Embryonic facial prominence (tissue), 1 donor: ENCODE measurements at regions not wholly inside any gene's neighbourhood (a gene's known extent, or its start where the extent isn't known, plus 50 kb on each side); places are given as distances from the start of the nearest gene placed in this dataset.

ENCODE experiments used
- DNase-seq: peaks from one replicate; pipeline ENCODE4 v3.0.0-alpha.2; 2016; ENCODE audit errors: extremely low spot score

DNA sequence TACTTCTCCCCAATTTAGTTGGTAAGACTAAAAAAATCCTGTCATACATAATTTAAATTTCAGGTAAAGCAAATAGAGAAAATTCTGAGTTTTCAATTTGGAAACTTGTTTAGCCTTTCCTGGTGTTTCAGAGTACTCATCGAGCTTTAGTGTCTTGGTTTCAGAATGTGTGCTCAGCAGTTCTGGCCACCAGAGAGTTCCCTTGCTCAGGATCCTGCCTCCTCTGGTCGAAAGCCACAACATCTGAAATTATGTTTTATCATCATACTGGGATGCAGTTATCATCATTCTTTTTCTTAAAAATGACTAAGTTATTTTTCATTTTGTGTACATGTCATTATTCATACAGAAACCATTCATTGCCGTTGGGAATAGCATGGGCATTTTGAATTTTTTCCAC, 263.2 kb upstream of the SPRY2 start:
- DNase-seq: no peak

DNA sequence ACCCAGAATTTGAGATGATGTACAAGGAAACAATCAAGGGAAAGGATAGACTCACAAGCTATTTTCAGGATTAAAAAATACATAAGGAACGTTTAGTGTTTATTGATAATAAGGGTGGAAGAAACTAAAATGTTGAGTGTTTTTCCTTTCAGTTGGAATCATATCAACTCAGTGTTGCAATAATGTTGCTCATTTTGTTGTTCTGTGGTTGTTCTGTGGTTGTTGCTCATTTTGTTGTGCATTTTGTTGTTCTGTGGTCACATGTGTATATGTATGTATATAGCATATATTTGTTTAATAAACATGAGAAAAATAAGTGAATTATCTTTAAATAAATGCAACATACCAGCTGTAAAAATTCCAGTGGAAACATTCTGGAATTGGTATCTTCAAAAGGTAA, 262.4 kb upstream of the SPRY2 start:
- no peak for DNase-seq

DNA sequence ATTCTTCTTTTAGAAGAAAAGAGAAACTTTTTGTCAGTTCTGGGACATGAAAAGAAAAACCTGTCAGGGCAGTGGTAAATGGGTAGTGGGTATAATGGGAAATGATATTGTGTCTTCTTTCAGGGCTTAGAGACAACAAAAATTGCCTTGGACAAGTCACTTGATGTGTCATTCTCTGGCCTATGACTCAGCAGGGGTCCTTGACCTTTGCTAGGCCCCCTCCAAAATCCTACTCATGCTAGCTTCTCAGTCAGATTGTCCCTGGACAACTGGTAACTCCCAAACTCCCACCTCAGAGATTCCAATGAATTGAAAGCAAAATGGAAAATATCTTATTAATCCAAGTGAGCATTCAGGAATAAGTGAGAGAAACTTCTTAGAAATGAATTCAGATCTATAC, 258.8 kb upstream of the SPRY2 start:
- no peak for DNase-seq

GRCh38 chr13:80598189-80598588, 257.3 kb upstream of the SPRY2 start:
- DNase-seq: no peak

- DNase-seq: no peak
Observed at GRCh38 chr13:80591976-80592740, 251.2 kb upstream of the SPRY2 start.

GRCh38 chr13:80590551-80590950, 249.6 kb upstream of the SPRY2 start:
- no peak for DNase-seq

GRCh38 chr13:80586356-80586755, 245.4 kb upstream of the SPRY2 start:
- DNase-seq: no peak

DNA sequence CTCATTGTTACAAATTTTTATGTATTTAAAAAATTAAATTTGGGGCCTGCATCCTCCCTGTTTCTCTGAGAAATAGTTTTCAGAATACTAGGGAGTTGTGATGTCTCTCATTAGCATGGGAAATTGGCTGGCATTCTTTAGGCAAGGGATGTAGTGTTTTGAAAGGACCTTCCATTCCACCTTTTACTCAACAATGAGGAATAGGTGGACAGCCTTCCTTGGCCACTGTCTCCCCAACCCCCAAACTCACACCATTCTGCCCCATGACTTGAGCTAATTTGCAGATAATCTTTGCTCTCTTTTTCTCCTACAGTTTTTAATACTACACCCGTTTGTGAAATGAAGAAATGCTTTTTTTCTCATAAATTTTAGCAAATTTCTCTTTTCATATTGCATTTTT, 244.6 kb upstream of the SPRY2 start:
- no peak for DNase-seq

DNA sequence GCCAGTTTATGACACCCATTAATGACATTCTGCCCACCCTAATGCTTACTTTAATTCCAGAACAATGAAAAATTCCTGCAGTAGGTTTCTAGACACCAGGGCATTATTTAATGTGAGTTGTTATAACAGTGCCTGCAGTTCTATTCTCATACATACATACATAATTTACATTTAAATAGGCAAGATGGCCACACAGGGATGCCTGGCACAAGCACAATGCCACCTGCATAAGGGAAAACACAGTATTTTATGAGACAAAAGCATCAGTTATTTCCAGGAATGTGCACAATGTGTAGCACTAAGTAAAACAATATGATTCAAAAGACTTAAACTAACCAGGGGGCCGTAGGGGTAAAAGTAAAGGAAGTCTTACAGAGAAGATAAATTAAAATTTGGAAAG, 243.9 kb upstream of the SPRY2 start:
- no peak for DNase-seq

GRCh38 chr13:80584306-80584705, 243.4 kb upstream of the SPRY2 start:
- no peak for DNase-seq

GRCh38 chr13:80577926-80578670, 237.2 kb upstream of the SPRY2 start:
- DNase-seq: no peak

DNA sequence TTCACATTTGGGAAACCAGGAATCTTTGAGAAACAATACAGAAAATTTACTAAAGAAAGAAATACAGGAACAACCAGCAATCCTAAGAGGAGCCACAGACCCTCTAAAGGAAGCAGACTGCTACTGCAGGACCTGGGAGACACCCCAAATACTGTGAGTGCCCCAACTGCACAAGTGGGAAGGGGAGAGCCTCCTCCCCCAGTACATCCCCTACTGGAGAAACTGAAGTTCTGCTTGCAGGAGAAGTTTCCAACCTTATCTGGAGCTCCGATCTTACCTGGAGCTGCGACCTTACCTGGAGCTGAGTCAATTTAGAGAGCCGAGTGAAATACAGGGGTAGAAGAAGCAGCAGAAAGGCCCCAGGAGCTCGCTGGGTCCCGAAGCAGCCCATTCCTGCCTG, 236.4 kb upstream of the SPRY2 start:
- DNase-seq: no peak

DNA sequence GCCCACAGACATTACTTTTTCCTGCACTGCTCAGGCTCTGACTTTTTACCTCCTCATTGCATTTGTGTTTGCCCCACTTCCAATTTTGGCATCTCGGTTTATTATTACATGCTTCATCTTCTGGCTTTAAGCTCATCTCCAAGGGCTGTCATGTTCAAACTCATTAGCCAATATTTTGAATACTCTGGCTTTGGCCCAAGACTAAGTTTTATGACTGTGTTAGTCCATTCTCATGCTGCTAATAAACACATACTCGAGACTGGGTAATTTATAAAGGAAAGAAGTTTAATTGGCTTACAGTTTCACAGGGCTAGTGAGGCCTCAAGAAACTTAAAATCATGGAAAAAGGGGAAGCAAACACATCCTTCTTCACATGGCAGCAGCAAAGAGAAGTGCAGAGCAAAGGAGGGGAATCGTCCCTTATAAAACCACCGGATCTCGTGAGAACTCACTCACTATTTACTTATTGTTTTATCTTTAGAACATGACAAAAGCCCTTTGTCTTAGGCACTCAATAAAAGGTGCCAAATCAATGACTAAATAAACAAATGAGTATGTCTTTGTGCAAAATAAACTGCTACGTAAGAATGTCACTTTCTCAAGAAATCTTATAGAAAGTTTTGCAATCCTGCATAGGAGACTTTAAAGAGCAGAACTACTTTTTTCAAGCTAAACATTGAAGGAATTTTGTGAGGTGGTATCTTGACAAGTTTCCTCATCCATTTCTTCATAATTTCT, 233.4 kb upstream of the SPRY2 start:
- DNase-seq: no peak

GRCh38 chr13:80572923-80573316, 232.0 kb upstream of the SPRY2 start:
- no peak for DNase-seq

DNA sequence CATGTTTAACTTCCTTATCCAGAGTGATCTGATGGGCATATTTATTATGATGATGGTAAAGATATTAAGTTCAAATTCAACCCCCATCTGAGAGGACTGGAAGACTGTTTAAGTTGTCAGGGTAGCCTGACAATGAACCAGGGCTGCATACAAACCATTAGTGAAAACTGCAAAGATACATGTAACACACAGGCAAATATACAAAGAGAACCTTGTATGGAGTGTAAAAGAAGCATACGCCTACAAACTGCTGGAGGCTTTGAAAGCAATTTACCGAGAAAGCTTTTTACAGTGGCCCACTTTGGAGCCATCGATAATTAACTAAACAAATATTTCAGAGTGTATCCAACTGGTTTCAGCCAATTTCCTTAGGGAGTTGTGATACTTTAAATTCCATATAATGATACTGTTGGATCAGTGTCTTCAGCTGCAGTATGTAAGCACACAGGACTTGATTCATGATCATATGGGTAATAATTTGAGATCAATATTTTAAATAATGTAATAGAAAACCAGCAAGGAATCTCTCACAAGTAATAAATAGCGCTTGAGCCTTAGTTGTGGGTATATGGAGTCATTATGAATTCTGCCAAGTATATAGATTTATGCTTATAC, 231.5 kb upstream of the SPRY2 start:
- no peak for DNase-seq

- DNase-seq: no peak
Observed at GRCh38 chr13:80571346-80572307, 230.7 kb upstream of the SPRY2 start.

GRCh38 chr13:80563439-80563838, 222.5 kb upstream of the SPRY2 start:
- DNase-seq: no peak

- no peak for DNase-seq
Observed at GRCh38 chr13:80562433-80563156, 221.7 kb upstream of the SPRY2 start.

DNA sequence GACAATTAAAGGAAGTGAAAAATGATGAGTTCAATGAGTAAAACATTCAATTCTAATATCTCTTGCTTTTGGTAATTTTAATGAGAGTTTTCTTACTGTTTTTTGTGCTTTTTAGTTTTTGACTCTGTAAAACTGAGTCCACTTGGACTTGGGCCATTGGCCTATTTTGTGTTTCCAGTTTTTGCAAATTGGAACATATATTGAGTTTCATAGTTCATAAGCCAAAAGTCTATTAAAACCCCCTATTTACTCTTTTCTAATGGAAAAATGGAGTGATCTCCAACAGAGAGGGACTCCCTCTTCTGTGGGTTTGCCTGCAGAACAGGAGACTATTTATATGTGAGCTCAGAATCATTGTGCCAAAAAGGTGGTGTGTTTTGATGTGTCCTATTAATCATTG, 219.7 kb upstream of the SPRY2 start:
- no peak for DNase-seq

- no peak for DNase-seq
Observed at GRCh38 chr13:80559944-80560343, 219.0 kb upstream of the SPRY2 start.
